NCI-H460 (cell line): ENCODE measurements at regions not wholly inside any gene's neighbourhood (a gene's known extent, or its start where the extent isn't known, plus 50 kb on each side); places are given as distances from the start of the nearest gene placed in this dataset.
"Not testable (repeated sequence)": the region's sequence is repeated elsewhere in the genome, so short reads cannot be mapped to it uniquely, and the experiment has no call there.

Experiments
- DNase-seq: peaks from one replicate; pipeline ENCODE4 v3.0.0-alpha.2; 2016; ENCODE audit warnings: low read depth; ENCODE audit errors: extremely low read depth

- DNase-seq = no peak
These were observed 128.9 kb upstream of the VWC2 start for GRCh38 chr7:49644396-49645166.

GRCh38 chr7:49645296-49645695 lies 128.1 kb upstream of the VWC2 start:
- no peak for DNase-seq

- no peak for DNase-seq
These were observed 113.2 kb upstream of the VWC2 start for GRCh38 chr7:49660170-49660783.

GRCh38 chr7:49660976-49661375 lies 112.5 kb upstream of the VWC2 start:
- DNase-seq = no peak

- DNase-seq = not testable (repeated sequence)
These were observed 107.5 kb upstream of the VWC2 start for GRCh38 chr7:49665963-49666362.

- no peak for DNase-seq
These were observed 106.7 kb upstream of the VWC2 start for GRCh38 chr7:49666764-49667163.

- DNase-seq = no peak
These were observed 104.2 kb upstream of the VWC2 start for GRCh38 chr7:49669285-49669684.

- DNase-seq = no peak
These were observed 103.7 kb upstream of the VWC2 start for GRCh38 chr7:49669692-49670260.

- DNase-seq = no peak
These were observed 102.4 kb upstream of the VWC2 start for GRCh38 chr7:49670991-49671390.

- no peak for DNase-seq
These were observed 80.9 kb upstream of the VWC2 start for GRCh38 chr7:49692516-49692915.

- no peak for DNase-seq
These were observed 77.5 kb upstream of the VWC2 start for GRCh38 chr7:49695971-49696370.

GRCh38 chr7:49700841-49701240 lies 72.6 kb upstream of the VWC2 start:
- DNase-seq = no peak

GRCh38 chr7:49702099-49702498 lies 71.3 kb upstream of the VWC2 start:
- DNase-seq = no peak

GRCh38 chr7:49703337-49703736 lies 70.1 kb upstream of the VWC2 start:
- DNase-seq = no peak

GRCh38 chr7:49703881-49704280 lies 69.6 kb upstream of the VWC2 start:
- DNase-seq = no peak

- no peak for DNase-seq
These were observed 67.3 kb upstream of the VWC2 start for GRCh38 chr7:49706106-49706505.

- no peak for DNase-seq
These were observed 65.5 kb upstream of the VWC2 start for GRCh38 chr7:49707891-49708290.

- no peak for DNase-seq
These were observed 64.8 kb upstream of the VWC2 start for GRCh38 chr7:49708590-49708989.

GRCh38 chr7:49711072-49711723 lies 62.2 kb upstream of the VWC2 start:
- not testable (repeated sequence) for DNase-seq

GRCh38 chr7:49714182-49714581 lies 59.3 kb upstream of the VWC2 start:
- no peak for DNase-seq

GRCh38 chr7:49715486-49715885 lies 58.0 kb upstream of the VWC2 start:
- no peak for DNase-seq

GRCh38 chr7:49717547-49717946 lies 55.9 kb upstream of the VWC2 start:
- no peak for DNase-seq
